Inflammatory macrophage treated with lipopolysaccharide for 1 hour (primary cell): ENCODE measurements at regions not wholly inside any gene's neighbourhood (a gene's known extent, or its start where the extent isn't known, plus 50 kb on each side); places are given as distances from the start of the nearest gene placed in this dataset.

Experiments
- DNase-seq, 2 donors: peaks; one replicate each; pipeline ENCODE4 v3.0.0-alpha.2; 2020 to 2022

GRCh38 chr3:127049393-127049792, 66.5 kb downstream of the PLXNA1 start:
- DNase-seq: no peak

GRCh38 chr3:127050733-127051132, 67.8 kb downstream of the PLXNA1 start:
- no peak for DNase-seq

DNA sequence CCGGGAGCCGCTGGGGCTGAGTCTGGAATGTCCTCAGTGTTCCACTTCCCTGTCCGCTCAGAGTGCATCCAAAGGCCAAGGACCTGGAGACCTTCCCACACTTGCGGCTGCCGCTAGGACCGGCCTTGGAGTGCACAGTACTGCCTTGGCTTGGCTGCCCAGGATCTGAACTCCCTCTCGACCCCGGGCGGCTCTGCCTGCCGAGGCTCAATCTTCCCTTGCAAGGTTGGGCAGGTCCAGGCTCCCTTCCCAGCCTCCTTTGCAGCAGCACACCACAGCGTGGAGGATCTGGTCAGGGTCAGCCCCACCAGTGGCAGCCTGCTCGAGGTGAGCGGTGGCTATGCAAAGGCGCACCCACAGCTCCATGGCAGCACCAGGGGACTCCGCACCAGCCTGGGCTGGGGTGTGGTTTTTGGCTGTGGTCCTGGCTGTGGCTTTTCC, 69.2 kb downstream of the PLXNA1 start:
- no peak for DNase-seq

GRCh38 chr3:127053026-127053425, 70.1 kb downstream of the PLXNA1 start:
- DNase-seq: no peak

DNA sequence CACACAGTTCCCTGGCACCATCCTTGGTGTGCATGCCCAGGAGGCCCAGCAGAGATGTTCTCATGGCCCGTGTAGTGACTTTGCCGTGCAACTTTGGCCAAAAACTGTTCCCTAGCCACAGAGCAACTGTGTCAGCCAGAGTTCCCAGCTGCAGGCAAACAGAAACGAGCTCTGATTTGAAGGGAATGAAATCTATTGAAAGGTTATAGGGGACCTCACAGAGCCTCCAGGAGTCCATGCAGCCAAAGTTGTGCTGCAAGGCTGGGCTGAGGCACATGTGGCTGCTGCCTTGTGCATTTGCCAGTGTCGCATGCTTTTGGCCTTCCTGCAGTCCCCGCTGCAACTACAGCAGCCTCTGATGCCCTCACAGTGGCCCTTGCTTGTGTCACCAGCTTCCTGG, 70.5 kb downstream of the PLXNA1 start:
- no peak for DNase-seq

DNA sequence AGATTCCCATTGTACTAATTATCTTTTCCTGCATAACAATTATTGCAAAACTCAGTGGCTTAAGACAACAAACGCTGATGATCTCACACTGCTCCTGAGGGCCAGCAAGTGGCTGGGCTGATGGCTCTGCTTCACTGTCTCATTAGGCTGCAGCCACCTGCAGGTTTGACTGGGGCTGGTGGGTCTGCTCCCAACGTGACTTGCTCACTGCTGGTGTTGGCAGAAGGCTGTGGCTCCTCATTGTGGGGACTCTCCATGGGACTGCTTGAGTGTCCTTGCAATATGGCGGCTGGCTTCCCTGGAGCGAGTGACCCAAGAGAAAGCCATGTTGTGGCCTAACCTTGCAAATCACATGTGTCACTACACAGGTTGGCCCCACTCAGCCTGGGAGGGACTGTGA, 71.1 kb downstream of the PLXNA1 start:
- DNase-seq: no peak

DNA sequence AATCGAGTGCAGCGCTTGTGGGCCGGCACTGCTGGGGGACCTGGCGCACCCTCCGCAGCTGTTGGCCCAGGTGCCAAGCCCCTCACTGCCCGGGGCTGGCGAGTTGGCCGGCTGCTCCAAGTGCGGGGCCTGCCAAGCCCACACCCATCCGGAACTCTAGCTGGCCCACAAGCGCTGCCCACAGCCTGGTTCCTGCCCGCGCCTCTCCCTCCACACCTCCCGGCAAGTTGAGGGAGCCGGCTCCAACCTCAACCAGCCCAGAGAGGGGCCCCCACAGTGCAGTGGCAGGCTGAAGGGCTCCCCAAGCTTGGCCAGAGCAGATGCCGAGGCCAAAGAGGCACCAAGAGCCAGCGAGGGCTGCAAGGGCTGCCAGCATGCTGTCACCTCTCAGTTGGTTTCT, 73.4 kb downstream of the PLXNA1 start:
- no peak for DNase-seq

DNA sequence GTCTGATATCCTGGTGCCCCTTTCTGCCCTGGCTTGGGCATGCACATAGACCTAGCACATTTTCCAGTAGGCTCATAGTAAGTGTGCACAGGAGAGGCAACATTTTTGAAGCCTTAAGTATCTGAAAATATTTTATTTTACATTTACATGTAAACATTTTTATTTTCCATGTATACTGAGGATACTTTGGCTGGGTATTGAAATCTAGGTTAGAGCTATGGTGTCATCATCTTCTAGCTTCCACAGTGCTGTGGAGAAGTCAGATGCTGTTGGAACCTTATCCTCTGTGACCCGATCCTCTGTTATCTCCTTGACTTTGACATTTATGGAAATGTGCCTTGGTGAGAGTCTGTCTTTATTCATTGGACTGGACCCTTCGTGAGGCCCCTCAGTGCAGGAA, 74.1 kb downstream of the PLXNA1 start:
- DNase-seq: no peak

GRCh38 chr3:127059072-127059471, 76.2 kb downstream of the PLXNA1 start:
- no peak for DNase-seq

DNA sequence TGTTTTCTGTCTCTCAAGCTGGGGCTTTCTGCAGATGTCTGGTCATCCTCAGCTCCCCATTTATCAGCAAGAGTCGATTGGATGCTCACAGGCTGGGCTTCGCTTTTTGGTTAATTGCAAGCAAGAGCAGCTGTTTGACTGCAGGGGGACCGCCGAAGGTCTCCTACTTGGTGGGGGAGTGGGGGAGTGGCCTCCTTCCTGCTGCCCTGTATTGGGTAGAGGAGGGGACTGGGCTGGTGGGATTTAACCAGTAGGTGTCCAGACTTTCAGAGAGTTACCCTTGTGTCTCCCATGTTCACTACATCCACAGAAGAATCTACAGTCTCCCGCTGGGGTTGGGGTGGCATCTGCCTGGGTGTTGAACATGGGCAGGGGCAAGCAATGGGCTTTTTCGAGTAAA, 78.7 kb downstream of the PLXNA1 start:
- no peak for DNase-seq

- DNase-seq: no peak
These were observed 80.0 kb downstream of the PLXNA1 start for GRCh38 chr3:127062926-127063325.

GRCh38 chr3:127063916-127064315, 81.0 kb downstream of the PLXNA1 start:
- DNase-seq: no peak

GRCh38 chr3:127064391-127065137, 81.6 kb downstream of the PLXNA1 start:
- peak; percentile 1 to 48 for DNase-seq

GRCh38 chr3:127065138-127065427, 82.2 kb downstream of the PLXNA1 start:
- DNase-seq: no peak

GRCh38 chr3:127065561-127066290, 82.8 kb downstream of the PLXNA1 start:
- no peak for DNase-seq

DNA sequence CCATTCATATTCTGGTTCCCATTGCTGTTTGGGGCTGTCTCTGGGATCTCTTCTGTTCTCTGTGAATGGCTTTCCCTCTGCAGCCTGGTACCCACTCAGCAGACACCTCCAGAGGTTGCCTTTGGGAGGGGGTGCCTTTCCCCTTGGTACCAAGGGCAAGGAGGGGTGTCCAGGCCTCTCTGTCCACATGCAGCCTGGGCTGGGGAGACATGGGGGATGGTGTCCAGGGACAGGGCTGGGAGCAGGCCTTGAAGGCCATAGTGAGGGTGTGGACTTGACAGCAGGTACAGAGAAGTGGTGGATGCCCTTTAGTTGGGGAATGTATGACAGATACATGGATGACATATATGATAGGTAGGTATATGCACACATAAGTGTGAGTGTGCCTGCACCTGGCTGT, 83.7 kb downstream of the PLXNA1 start:
- DNase-seq: no peak

- DNase-seq: no peak
These were observed 84.4 kb downstream of the PLXNA1 start for GRCh38 chr3:127067116-127067910.

DNA sequence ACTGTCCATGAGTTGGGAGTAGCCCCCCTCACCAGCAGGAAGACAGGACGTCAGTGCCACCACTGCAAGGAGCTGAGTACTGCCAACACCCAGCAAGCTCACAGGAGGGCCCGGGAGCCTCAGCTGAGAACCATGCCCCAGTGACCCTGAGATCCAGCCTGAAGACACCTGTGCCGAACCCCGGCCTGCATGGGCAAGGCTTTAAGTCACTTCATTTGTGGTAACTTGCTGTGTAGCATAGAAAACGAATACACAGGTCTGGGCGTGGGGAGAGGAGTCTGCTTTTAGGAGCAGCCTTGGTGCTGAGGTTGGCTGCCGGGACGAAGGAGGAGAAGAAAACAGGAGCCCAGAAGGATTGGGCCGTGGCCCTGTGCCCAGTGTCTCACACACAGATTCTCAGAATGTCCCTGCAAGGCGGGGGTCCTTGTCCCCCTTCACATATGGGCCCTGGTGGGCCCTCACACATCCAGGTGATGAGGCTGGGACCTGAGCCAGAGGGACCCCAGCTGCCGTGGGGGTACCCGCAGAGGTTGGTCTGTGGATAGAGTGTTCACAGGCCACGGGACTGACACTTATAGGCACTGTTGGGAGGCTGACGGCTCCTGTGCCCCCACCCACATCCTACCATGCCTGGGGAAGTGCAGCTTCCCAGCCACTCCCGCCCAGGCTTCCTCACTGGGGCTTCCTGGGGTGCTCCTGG, 85.3 kb downstream of the PLXNA1 start:
- DNase-seq: no peak

GRCh38 chr3:127068871-127069270, 86.0 kb downstream of the PLXNA1 start:
- DNase-seq: no peak

DNA sequence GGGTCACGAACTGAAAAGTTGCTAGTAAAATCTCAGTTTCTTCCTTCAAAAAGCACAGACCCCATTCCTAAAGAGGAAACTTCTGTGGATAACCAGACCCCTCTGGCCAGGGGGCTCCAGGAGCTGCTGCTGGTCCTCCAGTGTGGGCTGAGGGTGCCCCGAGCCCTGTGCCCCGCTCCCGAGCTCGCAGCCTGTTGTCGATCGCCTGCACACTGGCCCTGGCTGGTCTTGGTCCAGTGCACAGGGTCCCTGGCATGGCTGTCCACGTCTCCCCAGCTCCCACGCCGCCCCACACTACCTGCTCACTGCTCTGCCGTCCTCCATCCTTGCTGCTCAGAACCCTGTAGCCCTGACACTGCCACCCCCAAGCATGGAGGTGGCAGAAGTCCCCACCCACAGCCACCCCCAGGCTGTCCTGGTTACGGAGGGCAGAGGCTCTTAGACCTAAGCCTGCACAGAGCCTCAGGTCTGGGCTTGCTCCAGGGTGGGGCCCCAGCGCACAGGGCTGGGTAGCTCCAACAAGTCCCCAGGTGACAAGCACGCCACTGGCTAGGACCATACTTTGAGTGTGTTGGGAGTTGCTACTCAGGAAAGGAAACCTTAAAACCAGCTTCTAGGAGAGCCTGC, 87.0 kb downstream of the PLXNA1 start:
- no peak for DNase-seq

DNA sequence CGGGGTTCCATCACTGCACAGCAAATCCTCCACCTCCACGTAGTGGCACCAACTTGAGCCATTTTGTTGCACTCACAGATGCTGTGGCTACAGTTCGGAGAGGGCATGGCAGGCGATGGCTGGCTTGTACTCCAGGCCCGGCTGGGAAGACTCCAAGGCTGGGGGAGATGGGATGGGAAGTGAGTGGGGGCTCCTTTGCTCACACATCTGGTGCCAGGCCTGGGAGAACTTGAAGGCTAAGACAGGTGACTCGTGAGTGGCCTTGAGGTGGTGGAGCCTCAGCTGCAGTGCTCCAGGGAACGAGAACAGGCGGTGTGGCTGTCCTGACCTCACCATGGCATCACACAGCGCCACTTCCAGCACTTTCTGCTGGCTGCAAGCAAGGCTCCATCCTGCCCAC, 87.9 kb downstream of the PLXNA1 start:
- DNase-seq: no peak

- DNase-seq: no peak
These were observed 88.7 kb downstream of the PLXNA1 start for GRCh38 chr3:127071597-127072001.
